Adrenal gland (tissue), 9 donors: ENCODE measurements at regions not wholly inside any gene's neighbourhood (a gene's known extent, or its start where the extent isn't known, plus 50 kb on each side); places are given as distances from the start of the nearest gene placed in this dataset.

Experiments used
- DNase-seq, 7 donors: peaks; one replicate each; pipeline ENCODE4 v3.0.0-alpha.2; 2019 to 2020
- H3K27ac ChIP-seq, 5 donors: fragments of 200-600 bp; sonication (generic) in 4 of 5; 1 replicate in 3 of 5; 2 replicates in 2 of 5; pipeline versions ENCODE4 v1.5.1 to v1.8.0; 2016 to 2020; ENCODE audit warnings: mild to moderate bottlenecking in 1 of 5
- H3K27me3 ChIP-seq: fragments of 200-600 bp; 2 replicates; pipeline ENCODE4 v1.8.0; 2021
- H3K36me3 ChIP-seq, 2 donors: fragments of 200-600 bp; replicated peaks in 1 of 2; 1 replicate in 1 of 2; 2 replicates in 1 of 2; pipeline versions ENCODE4 v1.5.1 to v1.8.0; 2018 to 2022
- H3K4me1 ChIP-seq, 2 donors: fragments of 200-600 bp; replicated peaks in 1 of 2; 1 replicate in 1 of 2; 2 replicates in 1 of 2; pipeline versions ENCODE4 v1.5.1 to v1.8.0; 2018 to 2021
- H3K4me3 ChIP-seq, 4 donors: fragments of 200-600 bp; sonication (generic) in 3 of 4; one replicate each; pipeline ENCODE4 v1.5.1; 2016 to 2018
- H3K9me3 ChIP-seq, 3 donors: fragments of 200-600 bp; sonication (generic) in 1 of 3; replicated peaks in 1 of 3; 1 replicate in 2 of 3; 2 replicates in 1 of 3; pipeline versions ENCODE4 v1.5.1 to v1.8.0; 2016 to 2021
- POLR2A ChIP-seq, 2 donors: fragments of 450-650 bp; IDR thresholded peaks; one replicate each; pipeline ENCODE4 v1.6.1; 2017; ENCODE audit warnings: antibody characterized with exemption in 2 of 2, mild to moderate bottlenecking in 2 of 2, moderate library complexity in 1 of 2
- WGBS, 4 donors: extraction: QIAGEN DNeasy Blood & Tissue Kit in 2 of 4; methylation state at CpG; one replicate each; pipeline versions ENCODE4 v1.1.5 to v1.1.7; 2013 to 2017; 5-methylcytosine and 5-hydroxymethylcytosine counted together
- intact Hi-C, 2 donors: fragments of 100-400 bp; cut with DNase I; formaldehyde crosslinking; loops; one replicate each; pipeline versions ENCODE4 v1.14.1 to v1.15.0; 2022 to 2023
- TF ChIP-seq, protein P1 (sequence below), 6 experiments: fragments of 450-650 bp in 4 of 6; fragments of 200-600 bp in 2 of 6; sonication (generic) in 1 of 6; IDR thresholded peaks; 1 replicate in 5 of 6; 2 replicates in 1 of 6; pipeline versions ENCODE4 v1.5.1 to v1.8.0; 2016 to 2021; ENCODE audit warnings: antibody characterized with exemption in 6 of 6, mild to moderate bottlenecking in 2 of 6, moderate library complexity in 1 of 6
- donor health status: healthy with polysubstance abuse.
- donor health status: Bipolar disorder and iron deficiency.
- donor health status: DM: yes; HTN: yes; CAD: no.
- donor health status: DM: no; HTN: no; CAD: no.
- donor health status: DM: no; HTN: no; CAD: no.

DNA sequence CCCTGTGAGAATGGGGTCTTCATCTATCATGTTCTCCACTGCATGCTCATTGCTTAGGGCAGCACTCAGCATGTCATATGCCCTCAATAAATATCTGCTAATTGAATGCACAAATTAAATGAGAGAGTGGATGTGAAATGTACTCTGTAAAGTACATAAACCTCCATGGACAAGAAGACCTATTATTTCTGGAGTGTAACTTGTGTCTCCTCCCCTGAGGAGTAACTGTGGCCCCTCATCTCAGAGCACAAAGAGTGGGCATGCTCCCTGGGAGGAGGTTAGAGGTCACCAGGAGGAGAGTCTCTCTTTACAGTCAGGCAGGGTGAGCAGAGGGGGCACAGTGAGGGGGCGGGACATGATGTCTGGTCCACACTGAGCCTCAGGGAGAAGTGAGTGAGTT is 313.6 kb upstream of the PODXL start:
- intact Hi-C loops: no loop called here
- WGBS, 4 donors: 90 to 100% (median 95%) methylated on average over 1 of the region's 1 CpG
- TF ChIP-seq, protein P1, sequence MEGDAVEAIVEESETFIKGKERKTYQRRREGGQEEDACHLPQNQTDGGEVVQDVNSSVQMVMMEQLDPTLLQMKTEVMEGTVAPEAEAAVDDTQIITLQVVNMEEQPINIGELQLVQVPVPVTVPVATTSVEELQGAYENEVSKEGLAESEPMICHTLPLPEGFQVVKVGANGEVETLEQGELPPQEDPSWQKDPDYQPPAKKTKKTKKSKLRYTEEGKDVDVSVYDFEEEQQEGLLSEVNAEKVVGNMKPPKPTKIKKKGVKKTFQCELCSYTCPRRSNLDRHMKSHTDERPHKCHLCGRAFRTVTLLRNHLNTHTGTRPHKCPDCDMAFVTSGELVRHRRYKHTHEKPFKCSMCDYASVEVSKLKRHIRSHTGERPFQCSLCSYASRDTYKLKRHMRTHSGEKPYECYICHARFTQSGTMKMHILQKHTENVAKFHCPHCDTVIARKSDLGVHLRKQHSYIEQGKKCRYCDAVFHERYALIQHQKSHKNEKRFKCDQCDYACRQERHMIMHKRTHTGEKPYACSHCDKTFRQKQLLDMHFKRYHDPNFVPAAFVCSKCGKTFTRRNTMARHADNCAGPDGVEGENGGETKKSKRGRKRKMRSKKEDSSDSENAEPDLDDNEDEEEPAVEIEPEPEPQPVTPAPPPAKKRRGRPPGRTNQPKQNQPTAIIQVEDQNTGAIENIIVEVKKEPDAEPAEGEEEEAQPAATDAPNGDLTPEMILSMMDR (IDR thresholded peaks at IDR 0.05): no peak
- TF ChIP-seq POLR2A (IDR thresholded peaks at IDR 0.05): no peak

DNA sequence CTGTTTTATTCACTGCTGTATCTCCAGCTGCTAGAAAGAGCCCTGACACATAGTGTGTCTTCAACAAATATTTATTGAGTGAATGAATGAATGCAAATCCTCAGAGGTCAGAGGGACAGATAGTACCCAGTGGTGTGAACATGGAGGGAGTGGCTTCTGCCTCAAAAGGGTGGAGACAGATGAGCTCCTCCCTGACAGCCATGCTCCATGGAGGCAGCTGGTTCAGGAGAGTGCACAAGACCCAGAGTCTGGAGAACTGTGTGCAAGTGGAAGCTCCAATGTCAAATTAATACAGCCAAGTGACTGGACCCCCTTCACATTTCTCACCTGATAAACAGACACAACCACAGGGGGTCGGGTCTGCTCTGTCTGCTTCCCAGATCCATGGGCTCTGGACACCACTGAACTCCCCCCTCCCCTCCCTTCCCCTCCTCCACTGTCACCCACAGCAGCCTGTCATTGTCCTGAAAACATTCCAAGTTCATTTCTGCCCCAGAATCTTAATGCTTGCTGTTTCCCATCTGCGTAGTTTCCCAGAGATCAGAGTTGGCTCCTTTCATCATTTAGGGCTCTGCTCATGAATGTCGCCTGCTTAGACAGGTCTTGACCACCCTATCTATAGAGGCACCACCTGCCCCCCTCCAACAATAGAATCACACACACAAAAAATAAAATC is 312.9 kb upstream of the PODXL start:
- Histone ChIP-seq H3K4me3 (no peak overlapping the region), H3K27me3 (no peaks in the 10 kb centered on the region), H3K27ac (no peak overlapping the region), H3K36me3 (no peaks in the 10 kb centered on the region), H3K9me3 (no peaks in the 10 kb centered on the region), H3K4me1 (no peaks in the 10 kb centered on the region)
- no peak for DNase-seq
- 69 to 83% (median 82%) methylated on average over 3 of the region's 3 CpGs for WGBS, 4 donors
- TF ChIP-seq, protein P1 (IDR thresholded peaks at IDR 0.05): no peak
- TF ChIP-seq POLR2A (IDR thresholded peaks at IDR 0.05): no peak
- intact Hi-C loops: no loop called here

More for the DNA sequence above, 313.6 kb upstream of the PODXL start:
- no peaks in the 10 kb centered on the region for H3K4me1 ChIP-seq
- H3K9me3 ChIP-seq: no peaks in the 10 kb centered on the region
- no peak overlapping the region for H3K4me3 ChIP-seq
- H3K36me3 ChIP-seq: no peaks in the 10 kb centered on the region
- no peak for DNase-seq
- H3K27me3 ChIP-seq: no peaks in the 10 kb centered on the region
- no peak overlapping the region for H3K27ac ChIP-seq

DNA sequence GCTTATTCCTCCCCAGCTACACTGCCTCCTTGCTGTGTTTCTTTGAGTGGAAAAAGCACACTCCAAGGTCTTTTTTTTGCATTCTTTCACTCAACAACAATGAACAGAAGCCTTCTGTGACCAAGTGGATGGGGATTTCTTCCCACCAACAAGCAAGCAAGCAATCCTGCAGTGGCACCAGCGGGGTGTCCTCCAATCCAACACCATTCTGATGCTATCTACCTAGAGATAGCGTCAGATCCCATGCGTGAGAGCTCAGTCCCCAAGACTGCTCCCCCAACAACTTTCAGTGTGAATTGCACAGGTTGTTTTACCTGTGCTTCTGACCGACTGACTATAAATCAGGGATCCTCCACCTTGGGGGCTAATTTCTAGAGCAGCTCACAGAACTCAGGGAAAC is 311.0 kb upstream of the PODXL start:
- H3K4me1 ChIP-seq: no peaks in the 10 kb centered on the region
- no peak overlapping the region for H3K4me3 ChIP-seq
- no peaks in the 10 kb centered on the region for H3K9me3 ChIP-seq
- no peaks in the 10 kb centered on the region for H3K36me3 ChIP-seq
- WGBS, 4 donors: 73 to 86% (median 75%) methylated on average over 4 of the region's 4 CpGs
- TF ChIP-seq, protein P1 (IDR thresholded peaks at IDR 0.05): no peak
- no peak for TF ChIP-seq POLR2A (IDR thresholded peaks at IDR 0.05)
- DNase-seq: no peak
- H3K27ac ChIP-seq: no peak overlapping the region
- H3K27me3 ChIP-seq: no peaks in the 10 kb centered on the region
- intact Hi-C loops: no loop called here

DNA sequence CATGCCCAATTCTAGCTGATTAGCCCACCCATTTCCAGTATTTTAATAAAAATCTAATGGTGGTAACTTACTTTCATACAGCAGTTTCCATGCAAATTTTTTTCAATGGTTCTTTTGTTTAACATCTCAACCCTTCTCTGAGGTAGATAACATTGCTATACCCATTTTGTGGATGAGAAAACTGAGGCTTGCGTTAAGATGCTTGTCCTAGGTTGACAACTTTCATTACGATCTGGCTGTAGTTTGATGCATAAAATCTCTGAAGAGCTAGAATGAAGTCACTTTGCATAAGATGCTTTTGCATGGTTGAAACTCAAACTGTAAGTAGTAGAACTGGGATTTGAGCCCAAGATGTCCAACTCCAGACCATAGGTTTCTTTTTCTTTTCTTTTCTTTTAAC is 309.5 kb upstream of the PODXL start:
- DNase-seq: no peak
- no peaks in the 10 kb centered on the region for H3K27me3 ChIP-seq
- no peaks in the 10 kb centered on the region for H3K36me3 ChIP-seq
- WGBS, 4 donors: 72 to 90% (median 88%) methylated on average over 2 of the region's 2 CpGs
- H3K9me3 ChIP-seq: no peaks in the 10 kb centered on the region
- H3K4me3 ChIP-seq: no peak overlapping the region
- H3K27ac ChIP-seq: no peak overlapping the region
- no peak for TF ChIP-seq POLR2A (IDR thresholded peaks at IDR 0.05)
- TF ChIP-seq, protein P1 (IDR thresholded peaks at IDR 0.05): no peak
- intact Hi-C loops: no loop called here
- H3K4me1 ChIP-seq: no peaks in the 10 kb centered on the region
